LNCAP (cell line): ENCODE measurements at regions not wholly inside any gene's neighbourhood (a gene's known extent, or its start where the extent isn't known, plus 50 kb on each side); places are given as distances from the start of the nearest gene placed in this dataset.

Experiments
- TF ChIP-seq, protein P1 (sequence below): fragments of 450-650 bp; IDR thresholded peaks from 2 replicates; pipeline ENCODE4 v1.5.1; 2017; ENCODE audit warnings: mild to moderate bottlenecking

- TF ChIP-seq, protein P1, sequence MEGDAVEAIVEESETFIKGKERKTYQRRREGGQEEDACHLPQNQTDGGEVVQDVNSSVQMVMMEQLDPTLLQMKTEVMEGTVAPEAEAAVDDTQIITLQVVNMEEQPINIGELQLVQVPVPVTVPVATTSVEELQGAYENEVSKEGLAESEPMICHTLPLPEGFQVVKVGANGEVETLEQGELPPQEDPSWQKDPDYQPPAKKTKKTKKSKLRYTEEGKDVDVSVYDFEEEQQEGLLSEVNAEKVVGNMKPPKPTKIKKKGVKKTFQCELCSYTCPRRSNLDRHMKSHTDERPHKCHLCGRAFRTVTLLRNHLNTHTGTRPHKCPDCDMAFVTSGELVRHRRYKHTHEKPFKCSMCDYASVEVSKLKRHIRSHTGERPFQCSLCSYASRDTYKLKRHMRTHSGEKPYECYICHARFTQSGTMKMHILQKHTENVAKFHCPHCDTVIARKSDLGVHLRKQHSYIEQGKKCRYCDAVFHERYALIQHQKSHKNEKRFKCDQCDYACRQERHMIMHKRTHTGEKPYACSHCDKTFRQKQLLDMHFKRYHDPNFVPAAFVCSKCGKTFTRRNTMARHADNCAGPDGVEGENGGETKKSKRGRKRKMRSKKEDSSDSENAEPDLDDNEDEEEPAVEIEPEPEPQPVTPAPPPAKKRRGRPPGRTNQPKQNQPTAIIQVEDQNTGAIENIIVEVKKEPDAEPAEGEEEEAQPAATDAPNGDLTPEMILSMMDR: no peak
Measured at GRCh38 chr12:24535334-24536069, 413.4 kb downstream of the BCAT1 start.

DNA sequence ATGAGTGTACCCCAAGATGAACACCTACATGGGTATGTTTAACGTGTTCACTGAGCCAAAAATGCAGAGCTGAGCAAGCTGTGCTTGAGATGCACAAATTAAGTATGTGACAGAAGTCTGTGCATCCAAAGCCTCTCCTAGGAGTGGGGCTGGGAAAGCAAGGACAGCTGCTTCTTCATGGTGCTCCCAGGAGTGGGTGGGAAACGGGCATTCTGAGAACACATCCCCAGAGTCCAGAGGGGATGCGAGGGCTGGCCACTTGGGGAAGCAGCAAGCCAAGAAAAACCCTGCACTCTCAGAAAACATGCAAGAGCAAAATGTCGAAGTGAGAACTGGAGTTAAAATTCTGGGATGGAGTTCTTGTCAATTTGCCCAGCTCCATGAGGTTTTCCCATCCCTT, 414.3 kb downstream of the BCAT1 start:
- TF ChIP-seq, protein P1: no peak

DNA sequence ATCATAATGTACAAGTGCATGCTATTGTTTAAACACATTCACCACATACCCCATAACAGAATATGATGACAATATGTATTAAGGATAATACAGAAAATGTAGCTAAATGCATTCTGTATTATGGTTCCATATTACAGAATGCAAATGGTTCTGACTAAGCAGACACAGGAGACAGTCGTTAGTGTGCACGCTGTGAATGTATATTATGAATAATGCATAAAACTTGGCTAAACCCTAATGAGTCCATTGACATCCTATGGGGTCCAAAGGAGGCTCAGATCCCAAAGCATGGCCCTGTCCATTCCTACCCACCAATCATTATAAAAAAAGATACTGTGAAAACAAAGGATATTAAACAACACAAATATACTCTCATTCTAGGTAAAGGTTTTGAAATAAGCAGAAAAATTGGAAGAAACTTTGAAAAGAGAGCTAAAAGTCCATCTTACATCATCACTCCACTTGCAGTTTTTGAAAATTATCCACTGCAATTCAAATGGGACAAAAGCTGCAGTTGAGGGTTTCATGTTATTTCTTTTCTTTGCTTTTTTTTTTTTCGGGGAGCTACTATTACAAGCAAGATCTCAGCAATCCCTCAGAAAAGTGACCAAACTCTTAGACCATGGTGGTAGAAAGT, 415.1 kb downstream of the BCAT1 start:
- TF ChIP-seq, protein P1: no peak

- TF ChIP-seq, protein P1: no peak
Measured at GRCh38 chr12:24530689-24531088, 418.2 kb downstream of the BCAT1 start.

DNA sequence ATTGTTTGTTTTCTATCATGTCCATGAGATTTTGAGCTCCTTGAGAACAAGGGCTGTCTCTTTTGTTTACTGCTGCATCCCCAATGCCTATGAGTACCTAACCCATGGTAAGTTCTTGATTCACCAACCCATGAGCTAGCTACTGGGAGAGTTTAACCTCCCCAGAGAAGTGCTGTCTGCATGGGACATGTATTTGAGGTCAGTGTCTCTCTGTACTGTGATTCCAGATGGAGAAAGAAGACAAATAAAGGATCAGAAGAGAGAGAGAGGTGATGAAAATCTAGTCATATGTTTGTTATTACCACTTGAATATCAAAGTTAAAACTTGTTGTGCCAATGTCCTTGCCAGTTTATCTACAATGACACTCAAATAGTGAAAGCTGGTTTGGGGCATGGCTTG, 421.8 kb downstream of the BCAT1 start:
- TF ChIP-seq, protein P1: no peak

DNA sequence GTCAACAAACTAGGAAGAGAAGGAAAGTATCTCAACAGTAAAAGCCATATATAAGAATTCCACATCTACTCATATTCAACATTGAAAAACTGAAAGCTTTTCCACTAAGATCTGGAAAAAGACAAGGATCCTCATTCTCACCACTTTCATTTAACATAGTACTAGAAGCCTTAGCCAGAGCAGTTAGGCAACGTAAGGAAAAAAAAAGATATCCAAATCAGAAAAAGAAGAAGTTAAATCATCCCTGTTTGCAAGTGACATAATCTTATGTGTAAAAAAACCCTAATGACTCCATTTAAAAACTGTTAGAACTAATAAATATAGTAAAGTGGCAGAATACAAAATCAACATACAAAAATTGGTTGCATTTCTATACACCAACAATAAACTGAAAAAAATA, 426.2 kb downstream of the BCAT1 start:
- TF ChIP-seq, protein P1: no peak

GRCh38 chr12:24519759-24520158, 429.1 kb downstream of the BCAT1 start:
- TF ChIP-seq, protein P1: no peak
